GM23248 (cell line): ENCODE measurements at regions not wholly inside any gene's neighbourhood (a gene's known extent, or its start where the extent isn't known, plus 50 kb on each side); places are given as distances from the start of the nearest gene placed in this dataset.

Source experiments
- DNase-seq: peaks from one replicate; pipeline ENCODE4 v3.0.0-alpha.2; 2015
- H2AFZ ChIP-seq: fragments of 200-600 bp; sonication (generic); 2 replicates; pipeline ENCODE4 v1.6.1; 2016; ENCODE audit warnings: antibody characterized with exemption
- H3F3A ChIP-seq: fragments of 200-600 bp; sonication (generic); 2 replicates; pipeline ENCODE4 v1.6.1; 2016; ENCODE audit warnings: mild to moderate bottlenecking, antibody characterized with exemption, mixed run types; ENCODE audit not compliant: insufficient read depth
- H3K27ac ChIP-seq: fragments of 200-600 bp; sonication (generic); 2 replicates; pipeline ENCODE4 v1.5.1; 2016; ENCODE audit warnings: mild to moderate bottlenecking
- H3K27me3 ChIP-seq: fragments of 200-600 bp; sonication (generic); replicated peaks from 2 replicates; pipeline ENCODE4 v1.6.1; 2016; ENCODE audit warnings: mild to moderate bottlenecking; ENCODE audit not compliant: insufficient read depth
- H3K36me3 ChIP-seq: fragments of 200-600 bp; sonication (generic); 2 replicates; pipeline ENCODE4 v1.6.1; 2016; ENCODE audit warnings: low read depth, mild to moderate bottlenecking
- H3K4me1 ChIP-seq: fragments of 200-600 bp; sonication (generic); 2 replicates; pipeline ENCODE4 v1.6.1; 2016; ENCODE audit warnings: mild to moderate bottlenecking; ENCODE audit not compliant: insufficient read depth
- H3K4me2 ChIP-seq: fragments of 200-600 bp; sonication (generic); one replicate; pipeline ENCODE4 v1.6.1; 2016; ENCODE audit warnings: mild to moderate bottlenecking; ENCODE audit not compliant: unreplicated experiment
- H3K4me3 ChIP-seq: fragments of 200-600 bp; sonication (generic); 2 replicates; pipeline ENCODE4 v1.5.1; 2016; ENCODE audit warnings: mild to moderate bottlenecking
- H3K79me2 ChIP-seq: fragments of 200-600 bp; sonication (generic); 2 replicates; pipeline ENCODE4 v1.6.1; 2016; ENCODE audit warnings: mild to moderate bottlenecking; ENCODE audit not compliant: insufficient read depth
- H3K9ac ChIP-seq: fragments of 200-600 bp; sonication (generic); 2 replicates; pipeline ENCODE4 v1.6.1; 2016; ENCODE audit warnings: mild to moderate bottlenecking
- H3K9me2 ChIP-seq: fragments of 200-600 bp; sonication (generic); 2 replicates; pipeline ENCODE4 v1.6.1; 2016; ENCODE audit warnings: mixed run types, mild to moderate bottlenecking, moderate library complexity; ENCODE audit not compliant: insufficient read depth
- H3K9me3 ChIP-seq: fragments of 200-600 bp; sonication (generic); one replicate; pipeline ENCODE4 v1.6.1; 2017; ENCODE audit warnings: low read depth
- H4K20me1 ChIP-seq: fragments of 200-600 bp; sonication (generic); 2 replicates; pipeline ENCODE4 v1.6.0; 2016; ENCODE audit not compliant: insufficient read depth
- EZH2 ChIP-seq: fragments of 200-600 bp; sonication (generic); IDR thresholded peaks from 2 replicates; pipeline ENCODE4 v1.6.1; 2018; ENCODE audit warnings: antibody characterized with exemption, mild to moderate bottlenecking; ENCODE audit not compliant: insufficient read depth, poor library complexity, severe bottlenecking
- EZH2phosphoT487 ChIP-seq: fragments of 200-600 bp; sonication (generic); IDR thresholded peaks from 2 replicates; pipeline ENCODE4 v1.6.1; 2018; ENCODE audit warnings: antibody characterized with exemption, moderate library complexity, mild to moderate bottlenecking, low read depth; ENCODE audit not compliant: insufficient read depth
- WGBS, 2 experiments: methylation state at CpG; one replicate each; pipeline ENCODE4 v1.1.6; 2015 to 2017; ENCODE audit warnings: low lambda C conversion rate in 2 of 2, low coverage in 1 of 2; ENCODE audit errors: missing lambda C conversion rate in 2 of 2; 5-methylcytosine and 5-hydroxymethylcytosine counted together
- in situ Hi-C: fragments of 300-500 bp; cut with MboI; formaldehyde crosslinking; loops from 2 replicates; pipeline ENCODE4 v1.15.0; 2020

- in situ Hi-C loops: no loop called here
- Histone ChIP-seq H3K79me2 (no peaks in the 10 kb centered on the region), H3K27me3 (no peaks in the 10 kb centered on the region), H3K9ac (no peak overlapping the region), H3K9me3 (no peaks in the 10 kb centered on the region), H2AFZ (no peak overlapping the region), H3K4me2 (no peak overlapping the region), H4K20me1 (no peaks in the 10 kb centered on the region), H3K9me2 (no peaks in the 10 kb centered on the region), H3K27ac (no peak overlapping the region), H3K4me1 (no peaks in the 10 kb centered on the region), H3K4me3 (no peak overlapping the region), H3F3A (no peaks in the 10 kb centered on the region), H3K36me3 (no peaks in the 10 kb centered on the region)
- no peak for TF ChIP-seq EZH2phosphoT487
- no peak for TF ChIP-seq EZH2
- DNase-seq: no peak
- WGBS, 2 experiments: 6 to 7% methylated on average over 3 of the region's 3 CpGs
Measured at GRCh38 chr11:127693686-127694085, 693.1 kb upstream of the KIRREL3 start.

- H4K20me1 ChIP-seq: no peaks in the 10 kb centered on the region; the same call in 1 of the 2 replicates
- no peaks in the 10 kb centered on the region for H3F3A ChIP-seq
- no peaks in the 10 kb centered on the region for H3K9me3 ChIP-seq
- no peak for DNase-seq
- H3K79me2 ChIP-seq: no peaks in the 10 kb centered on the region
- H3K4me2 ChIP-seq: no peak overlapping the region
- in situ Hi-C loops: no loop called here
- H3K9me2 ChIP-seq: no peaks in the 10 kb centered on the region
- TF ChIP-seq EZH2 (no peak), EZH2phosphoT487 (no peak)
- H3K4me1 ChIP-seq: no peaks in the 10 kb centered on the region
- peaks cover 4% of the 10 kb centered on the region; the same call in 1 of the 2 replicates for H3K27me3 ChIP-seq
- H3K4me3 ChIP-seq: no peak overlapping the region
- no peak overlapping the region for H2AFZ ChIP-seq
- no peaks in the 10 kb centered on the region for H3K36me3 ChIP-seq
- no peak overlapping the region for H3K27ac ChIP-seq
- no peak overlapping the region for H3K9ac ChIP-seq
- 34 to 40% methylated on average over 4 of the region's 4 CpGs for WGBS, 2 experiments
Measured at GRCh38 chr11:127683321-127683720, 682.8 kb upstream of the KIRREL3 start.

DNA sequence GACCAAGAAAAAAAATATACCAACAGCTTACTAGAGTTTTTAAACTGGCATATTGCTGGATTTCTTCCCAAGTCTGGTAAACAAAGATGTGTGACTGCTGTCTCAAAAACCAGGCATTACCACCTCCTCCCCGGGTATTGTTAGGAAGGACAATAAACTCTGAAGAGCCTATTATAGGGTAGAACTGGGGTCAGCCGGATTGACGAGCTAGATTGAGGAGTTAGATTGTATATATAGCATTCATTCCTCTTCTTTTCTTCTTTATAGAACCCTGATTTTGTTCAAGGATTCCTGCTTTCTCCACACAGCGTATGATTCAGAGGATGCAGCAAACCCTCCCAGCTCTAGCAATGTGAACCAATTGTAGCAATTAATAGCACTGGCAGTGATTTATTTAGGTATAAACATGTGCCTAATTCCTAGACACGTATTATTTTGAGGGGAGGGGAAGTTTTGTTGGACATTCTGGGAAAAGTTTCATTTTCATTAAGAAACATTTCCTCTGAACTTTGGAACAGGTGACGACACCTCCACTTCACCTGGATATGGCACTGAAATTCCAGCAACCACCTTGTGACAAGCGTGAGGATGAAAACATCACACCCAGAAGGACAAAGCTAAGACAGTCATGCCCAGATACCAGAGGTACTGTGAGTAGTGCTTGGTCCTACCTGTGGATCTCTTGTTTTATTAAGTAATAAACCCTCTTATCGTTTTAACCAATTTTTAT is 679.4 kb upstream of the KIRREL3 start:
- Histone ChIP-seq H2AFZ (no peak overlapping the region), H3K9me3 (no peaks in the 10 kb centered on the region), H3K36me3 (no peaks in the 10 kb centered on the region), H3K27me3 (peaks cover 4% of the 10 kb centered on the region; the same call in 1 of the 2 replicates), H3K4me3 (no peak overlapping the region), H3K4me2 (no peak overlapping the region), H3F3A (no peaks in the 10 kb centered on the region), H3K9me2 (no peaks in the 10 kb centered on the region), H3K79me2 (no peaks in the 10 kb centered on the region), H3K9ac (no peak overlapping the region), H3K27ac (no peak overlapping the region), H3K4me1 (no peaks in the 10 kb centered on the region), H4K20me1 (no peaks in the 10 kb centered on the region; the same call in 1 of the 2 replicates)
- WGBS, 2 experiments: 29 to 32% methylated on average over 8 of the region's 8 CpGs
- TF ChIP-seq EZH2: no peak
- no peak for TF ChIP-seq EZH2phosphoT487
- in situ Hi-C loops: no loop called here
- no peak for DNase-seq

- in situ Hi-C loops: no loop called here
- no peak overlapping the region for H2AFZ ChIP-seq
Measured at GRCh38 chr11:127678631-127679030, 678.1 kb upstream of the KIRREL3 start.

More at GRCh38 chr11:127678631-127679030, 678.1 kb upstream of the KIRREL3 start:
- 0% methylated on average over 2 of the region's 2 CpGs for WGBS, 2 experiments
- no peaks in the 10 kb centered on the region for H3K36me3 ChIP-seq
- TF ChIP-seq EZH2phosphoT487 (no peak), EZH2 (no peak)
- no peaks in the 10 kb centered on the region; the same call in 1 of the 2 replicates for H3K27me3 ChIP-seq
- H3K4me2 ChIP-seq: no peak overlapping the region
- no peaks in the 10 kb centered on the region for H3F3A ChIP-seq
- H3K27ac ChIP-seq: no peak overlapping the region
- H3K9me2 ChIP-seq: no peaks in the 10 kb centered on the region
- no peaks in the 10 kb centered on the region; the same call in 1 of the 2 replicates for H4K20me1 ChIP-seq
- no peaks in the 10 kb centered on the region for H3K4me1 ChIP-seq
- no peak for DNase-seq
- no peaks in the 10 kb centered on the region for H3K9me3 ChIP-seq
- no peak overlapping the region for H3K4me3 ChIP-seq
- H3K9ac ChIP-seq: no peak overlapping the region
- no peaks in the 10 kb centered on the region for H3K79me2 ChIP-seq
